Heart left ventricle (tissue), 13 donors: ENCODE measurements at regions not wholly inside any gene's neighbourhood (a gene's known extent, or its start where the extent isn't known, plus 50 kb on each side); places are given as distances from the start of the nearest gene placed in this dataset.

Experiments used
- CTCF ChIP-seq, 12 donors: fragments of 200-600 bp; sonication (generic) in 4 of 12; IDR thresholded peaks; one replicate each; pipeline versions ENCODE4 v1.5.0 to v1.8.0; 2018 to 2022; ENCODE audit warnings: antibody characterized with exemption in 12 of 12, mild to moderate bottlenecking in 5 of 12
- POLR2A ChIP-seq, 2 donors: fragments of 450-650 bp; IDR thresholded peaks; one replicate each; pipeline ENCODE4 v1.6.1; 2017; ENCODE audit warnings: antibody characterized with exemption in 2 of 2, mild to moderate bottlenecking in 2 of 2, moderate library complexity in 2 of 2
- donor health status: ischemic (EF 13 %, LVEDD 7.1; RV severe dilation, severe dysfunction).
- donor health status: DM: no; HTN: yes; CAD: no.
- donor health status: DM: no; HTN: no; CAD: no.
- donor health status: ischemic (EF 25% LVEDD 6.9; RV normal size, moderate dysfunction).
- donor health status: ischemic (EF 25% LVEDD 5.7; RV mildly dilated, moderate dysfunction).
- donor health status: ischemic (EF 35%, LVEDD 5.7; RV mildly dilated, moderate dysfunction).
- donor health status: nonischemic (EF 11% LVEDD 7.7; RV severe dilation, severe dysfunction).
- donor health status: DM: yes; HTN: yes; CAD: no.
- donor health status: PGD.
- donor health status: ischemic (EF 29% LVEDD 5.4; RV normal size, mild dysfunction).
- donor health status: nonischemic (EF 23%, LVEDD 6.1; RV moderate dilation, normal function).

- TF ChIP-seq CTCF (IDR thresholded peaks at IDR 0.05) (no peak), POLR2A (IDR thresholded peaks at IDR 0.05) (no peak)
These were observed 317.9 kb upstream of the TANK start for GRCh38 chr2:160842286-160842685.
